ENCODE measurements at regions not wholly inside any gene's neighbourhood (a gene's known extent, or its start where the extent isn't known, plus 50 kb on each side); places are given as distances from the start of the nearest gene placed in this dataset.
A peak's percentile ranks its signal among the peaks of the same experiment; 100 is the strongest.
"Not testable (repeated sequence)": the region's sequence is repeated elsewhere in the genome, so short reads cannot be mapped to it uniquely, and the experiment has no call there.

- DNase-seq (ENCODE audit: low read depth in 2 of 2) = no peak
Observed at GRCh38 chr10:25076506-25077177, 60.2 kb downstream of the THNSL1 start.

DNA sequence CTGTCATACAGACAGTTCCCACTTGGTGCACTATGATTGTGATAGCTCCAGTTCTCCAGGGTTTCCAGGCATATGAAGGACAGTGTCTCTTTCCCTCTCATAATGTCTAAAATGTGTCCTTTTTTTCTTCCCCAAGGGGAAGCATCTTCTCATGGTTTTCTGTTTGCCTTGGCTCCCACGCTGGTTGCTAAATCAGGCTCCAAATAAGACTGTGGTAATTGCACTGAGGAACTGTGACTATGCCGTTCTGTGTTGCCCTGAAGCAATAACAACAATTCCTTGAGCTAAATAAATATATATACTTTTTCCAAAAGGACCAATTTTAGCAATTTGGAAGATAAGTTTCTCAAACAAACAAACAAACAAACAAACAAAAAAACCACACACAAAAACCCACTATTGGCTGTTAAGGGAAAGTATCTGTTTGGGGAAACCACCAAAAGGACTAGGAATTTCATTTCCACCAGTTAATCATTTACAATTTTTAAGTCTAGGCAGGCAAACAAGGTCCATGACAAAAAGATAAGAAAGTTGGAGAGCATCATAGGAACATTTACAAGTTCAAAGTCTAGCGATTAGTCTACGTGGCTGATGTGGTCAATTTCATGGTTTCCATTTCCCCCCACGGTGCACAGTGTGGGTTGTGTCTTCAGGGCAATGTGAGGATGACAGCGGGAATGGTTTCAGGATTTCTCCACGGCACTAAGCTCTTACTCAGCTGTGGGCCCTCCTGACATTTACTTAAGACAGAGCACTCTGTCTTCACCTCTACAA, 62.4 kb downstream of the THNSL1 start:
- no peak for DNase-seq (ENCODE audit: low read depth in 2 of 2)

DNA sequence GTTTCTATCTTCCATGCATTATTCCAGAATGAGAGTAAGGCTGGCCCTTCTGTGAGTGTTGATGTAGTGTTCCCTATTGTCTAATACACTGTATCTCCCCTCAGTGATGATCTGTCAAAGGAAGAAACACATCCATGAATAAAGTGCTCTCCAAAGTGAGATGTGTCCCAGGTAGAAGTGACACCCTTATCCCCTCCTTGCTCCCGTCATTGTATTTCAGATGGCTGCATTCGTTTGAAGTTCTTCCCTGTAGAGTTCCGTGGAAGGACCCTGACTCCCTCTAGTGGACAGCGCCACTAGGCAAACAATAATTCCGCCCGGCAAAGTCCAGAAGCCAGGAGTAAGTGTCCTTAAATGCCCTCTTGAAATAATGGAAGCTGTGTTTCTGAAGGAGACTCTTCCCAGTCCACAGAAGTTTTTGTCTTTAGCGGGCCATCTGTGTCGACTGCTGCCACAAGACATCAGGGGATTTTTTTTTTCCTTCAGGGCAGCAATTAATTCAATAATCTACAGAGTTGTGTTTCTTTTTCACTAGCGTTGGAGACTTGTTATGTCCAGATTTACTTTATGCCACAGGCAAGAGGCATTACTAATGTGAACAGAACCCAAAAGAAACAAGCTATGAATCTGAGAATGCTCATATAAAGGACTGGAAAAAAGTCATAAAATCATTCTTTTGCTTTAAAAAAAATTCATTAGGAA, 64.6 kb downstream of the THNSL1 start:
- DNase-seq (ENCODE audit: low read depth in 2 of 2) = peak; percentile 28 to 44

- no peak for DNase-seq (ENCODE audit: low read depth in 2 of 2)
Observed at GRCh38 chr10:25082276-25083204, 66.1 kb downstream of the THNSL1 start.

GRCh38 chr10:25083546-25084111, 67.2 kb downstream of the THNSL1 start:
- DNase-seq (ENCODE audit: low read depth in 2 of 2) = no peak

DNA sequence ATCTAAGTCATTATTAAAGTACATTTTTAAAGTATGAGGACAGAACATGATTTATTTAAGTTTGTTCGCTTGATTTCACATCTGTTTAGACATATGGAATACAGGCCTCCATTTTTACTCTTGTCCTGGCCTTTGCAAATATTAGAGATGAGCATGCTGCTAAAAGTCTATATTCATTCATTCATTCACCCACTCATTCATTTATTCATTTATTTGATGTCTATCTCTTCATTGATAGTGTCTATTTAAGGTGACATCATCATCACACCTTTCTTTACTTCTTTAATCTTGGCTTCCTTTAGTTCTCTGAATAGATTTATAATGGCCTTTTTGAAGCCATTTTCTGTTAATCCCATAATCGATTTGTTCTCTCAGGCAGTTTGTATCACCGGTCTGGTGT, 68.0 kb downstream of the THNSL1 start:
- DNase-seq (ENCODE audit: low read depth in 2 of 2) = no peak

DNA sequence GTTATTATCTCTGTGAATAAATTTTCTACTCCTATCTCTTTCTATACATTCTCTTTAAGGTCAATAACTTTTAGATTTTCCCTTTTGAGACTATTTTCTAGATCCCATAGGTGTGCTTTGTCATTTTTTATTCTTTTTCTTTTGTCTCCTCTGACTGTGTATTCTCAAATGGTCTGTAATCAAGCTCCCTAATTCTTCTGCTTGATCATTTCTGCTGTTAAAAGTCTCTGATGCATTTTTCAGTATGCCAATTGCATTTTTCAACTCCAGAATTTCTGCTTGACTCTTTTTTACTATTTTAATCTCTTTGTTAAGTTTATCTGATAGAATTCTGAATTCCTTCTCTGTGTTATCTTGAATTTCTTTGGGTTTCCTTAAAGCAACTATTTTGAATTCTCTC, 78.2 kb downstream of the THNSL1 start:
- DNase-seq (ENCODE audit: low read depth in 2 of 2) = no peak

DNA sequence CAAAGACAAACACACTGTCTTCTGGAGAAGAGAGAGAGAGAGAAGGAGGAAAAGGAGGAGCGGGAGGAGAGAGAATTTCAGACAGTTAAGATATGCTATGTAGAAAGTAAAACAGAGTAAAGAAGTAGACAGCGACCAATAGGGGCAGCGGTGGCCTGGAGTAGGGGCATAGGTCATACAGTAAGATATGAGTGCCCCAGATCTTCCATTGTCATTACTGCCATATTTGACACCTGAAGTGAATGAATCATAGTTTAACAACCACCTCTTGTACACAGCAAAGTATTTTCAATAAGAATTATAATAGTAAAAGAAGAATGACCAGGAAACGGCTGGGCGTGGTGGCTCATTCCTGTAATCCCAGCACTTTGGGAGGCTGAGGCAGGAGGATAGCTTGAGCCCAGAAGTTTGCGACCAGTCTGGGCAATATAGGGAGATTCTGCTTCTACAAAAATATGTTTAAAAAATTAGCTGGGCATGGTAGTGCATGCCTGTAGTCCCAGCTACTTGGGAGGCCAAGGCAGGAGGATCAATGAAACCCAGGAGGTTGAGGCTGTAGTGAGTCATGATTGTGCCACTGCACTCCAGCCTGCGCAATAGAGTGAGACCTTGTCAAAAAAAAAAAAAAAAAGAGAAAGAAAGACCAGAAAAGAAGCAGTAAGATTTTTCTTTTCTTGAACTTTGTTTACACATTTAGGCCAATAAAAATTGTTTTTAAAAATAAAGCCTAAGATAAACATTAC, 77.0 kb upstream of the GPR158 start:
- DNase-seq (ENCODE audit: low read depth in 2 of 2) = no peak

DNA sequence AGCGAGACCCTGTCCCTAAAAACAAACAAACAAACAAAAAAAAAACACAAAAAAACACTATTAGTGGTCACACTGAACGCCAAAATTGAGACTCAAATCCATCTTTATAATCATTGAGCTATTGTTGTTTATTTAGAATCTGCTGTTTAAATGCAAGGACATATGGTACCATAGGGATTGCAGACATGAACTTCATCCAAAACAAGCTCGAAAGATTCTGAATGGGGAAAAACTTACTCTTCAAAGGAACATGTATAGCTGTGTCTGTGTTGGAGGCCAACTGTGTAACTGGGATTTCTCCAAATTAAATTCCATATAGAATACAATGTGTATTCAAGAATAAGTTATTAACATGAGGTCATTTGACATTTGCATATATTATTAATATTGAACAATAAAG, 74.7 kb upstream of the GPR158 start:
- DNase-seq (ENCODE audit: low read depth in 2 of 2) = no peak

GRCh38 chr10:25101461-25102146, 73.2 kb upstream of the GPR158 start:
- no peak for DNase-seq (ENCODE audit: low read depth in 2 of 2)

GRCh38 chr10:25102147-25102822, 72.5 kb upstream of the GPR158 start:
- DNase-seq (ENCODE audit: low read depth in 2 of 2) = no peak

GRCh38 chr10:25103703-25104102, 71.1 kb upstream of the GPR158 start:
- no peak for DNase-seq (ENCODE audit: low read depth in 2 of 2)

DNA sequence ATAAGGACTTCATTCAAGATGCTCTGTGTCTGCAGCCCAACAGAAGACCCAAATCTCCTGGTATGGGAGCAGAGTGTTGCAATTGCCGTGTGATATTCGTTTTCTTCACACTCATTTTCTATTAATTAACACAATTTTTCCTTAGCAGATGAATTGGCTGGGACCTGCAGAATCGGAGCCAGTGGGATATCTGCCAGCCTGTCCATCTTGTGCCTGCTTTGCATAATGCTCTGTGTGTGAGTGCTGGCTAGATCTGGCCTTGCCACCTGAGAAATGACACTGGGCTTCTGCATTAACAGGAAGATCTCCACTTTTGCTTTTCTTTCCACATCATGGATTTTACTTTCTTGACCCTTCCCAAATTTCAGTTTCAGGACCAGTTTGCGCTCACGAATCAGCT, 70.4 kb upstream of the GPR158 start:
- DNase-seq (ENCODE audit: low read depth in 2 of 2) = no peak

- DNase-seq (ENCODE audit: low read depth in 2 of 2) = no peak
Observed at GRCh38 chr10:25105262-25105661, 69.5 kb upstream of the GPR158 start.

GRCh38 chr10:25105743-25106260, 69.0 kb upstream of the GPR158 start:
- no peak for DNase-seq (ENCODE audit: low read depth in 2 of 2)

GRCh38 chr10:25107756-25108155, 67.0 kb upstream of the GPR158 start:
- DNase-seq (ENCODE audit: low read depth in 2 of 2) = no peak

- not testable (repeated sequence) for DNase-seq (ENCODE audit: low read depth in 2 of 2)
Observed at GRCh38 chr10:25109896-25110295, 64.9 kb upstream of the GPR158 start.

DNA sequence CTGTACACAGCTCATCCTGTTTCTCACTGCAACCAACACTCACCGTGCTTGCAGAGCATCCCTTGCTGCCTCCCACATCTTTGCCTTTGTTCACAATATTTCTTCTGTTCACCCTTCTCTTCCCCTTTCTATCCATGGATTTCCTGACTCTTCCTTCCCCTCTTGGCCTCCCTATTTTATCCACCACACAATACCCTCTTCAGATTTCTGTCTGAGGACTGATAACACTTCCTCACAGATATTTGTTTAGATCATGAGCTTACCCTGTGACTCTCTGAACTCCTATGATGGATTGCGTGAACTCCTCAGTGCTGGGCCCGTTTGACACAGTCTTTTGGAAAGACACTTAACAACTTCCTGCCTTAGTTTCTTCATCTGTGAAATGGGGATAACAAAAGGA, 62.8 kb upstream of the GPR158 start:
- no peak for DNase-seq (ENCODE audit: low read depth in 2 of 2)
